Left cardiac atrium (tissue), 4 donors: ENCODE measurements at regions not wholly inside any gene's neighbourhood (a gene's known extent, or its start where the extent isn't known, plus 50 kb on each side); places are given as distances from the start of the nearest gene placed in this dataset.

Experiments used
- ATAC-seq, 2 donors: fragments of 200-7000 bp; cut with Tn5 transposase; one replicate each; pipeline ENCODE4 v1.9.1; 2020; ENCODE audit warnings: mild to moderate bottlenecking in 2 of 2, moderate library complexity in 2 of 2
- DNase-seq: peaks from one replicate; pipeline ENCODE4 v3.0.0-alpha.2; 2020
- intact Hi-C, 2 donors: fragments of 100-400 bp; cut with DNase I; formaldehyde crosslinking; loops; one replicate each; pipeline versions ENCODE4 v1.14.1 to v1.15.1; 2022 to 2023
- donor health status: DM: no; HTN: yes; CAD: no.
- donor health status: DM: no; HTN: yes; CAD: no; lungs with severe emphysema.
- donor health status: DM: yes; HTN: yes; CAD: no.
- donor health status: Dilated cardiomyopathy.

GRCh38 chr12:79534029-79534867 is 156.5 kb downstream of the PAWR start:
- no peak for ATAC-seq
- intact Hi-C loops: no loop called here
- DNase-seq: no peak

GRCh38 chr12:79532907-79533288 is 157.9 kb downstream of the PAWR start:
- DNase-seq (no peak), ATAC-seq (peak in 1 of 2 donors; percentile 84)
- intact Hi-C loops: no loop called here

GRCh38 chr12:79531518-79531917 is 159.2 kb downstream of the PAWR start:
- ATAC-seq: peak; percentile 44 to 96
- intact Hi-C loops: no loop called here

DNA sequence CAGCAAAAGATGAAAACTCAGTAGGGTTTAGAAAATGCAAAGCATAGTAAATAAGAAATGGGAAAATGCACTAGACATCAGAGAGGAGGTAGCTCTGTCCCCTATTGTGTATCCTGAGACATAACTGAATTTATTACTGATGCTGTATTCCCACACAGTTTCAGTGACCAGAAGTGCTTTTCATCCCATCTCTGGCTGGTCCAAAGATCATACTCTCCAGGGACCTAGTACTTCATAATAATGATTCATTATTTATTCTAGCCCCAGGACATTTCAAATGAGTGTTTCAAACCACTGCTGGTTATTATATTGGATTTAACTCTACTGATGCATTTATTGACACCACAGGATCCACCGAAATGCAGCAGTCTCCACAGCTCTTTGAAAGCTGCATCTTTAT is 163.3 kb downstream of the PAWR start:
- intact Hi-C loops: no loop called here
- DNase-seq: no peak
- ATAC-seq: no peak

More at GRCh38 chr12:79531518-79531917, 159.2 kb downstream of the PAWR start:
- DNase-seq: no peak

DNA sequence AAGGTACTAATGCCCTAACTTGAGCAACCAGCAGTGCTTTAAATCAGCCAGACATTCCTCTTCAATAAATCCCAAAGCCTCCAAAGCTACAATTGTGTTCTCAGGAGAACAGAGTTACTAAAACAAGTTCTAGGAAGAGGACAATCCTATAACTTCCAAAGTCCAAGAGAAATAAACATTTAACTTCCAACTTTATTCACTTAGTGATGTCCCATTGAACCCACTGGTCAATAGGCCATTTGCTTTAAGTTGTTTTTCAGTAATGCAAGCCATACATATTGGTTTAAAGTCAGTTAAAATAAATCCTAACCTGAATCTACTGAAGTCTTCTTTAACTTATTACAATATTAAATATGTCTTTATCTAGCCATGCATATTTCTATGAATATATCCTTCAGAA is 165.4 kb downstream of the PAWR start:
- intact Hi-C loops: no loop called here
- DNase-seq (no peak), ATAC-seq (no peak)

- intact Hi-C loops: no loop called here
- DNase-seq (no peak), ATAC-seq (peak in 1 of 2 donors; percentile 59)
These were observed 166.1 kb downstream of the PAWR start for GRCh38 chr12:79524507-79525148.

DNA sequence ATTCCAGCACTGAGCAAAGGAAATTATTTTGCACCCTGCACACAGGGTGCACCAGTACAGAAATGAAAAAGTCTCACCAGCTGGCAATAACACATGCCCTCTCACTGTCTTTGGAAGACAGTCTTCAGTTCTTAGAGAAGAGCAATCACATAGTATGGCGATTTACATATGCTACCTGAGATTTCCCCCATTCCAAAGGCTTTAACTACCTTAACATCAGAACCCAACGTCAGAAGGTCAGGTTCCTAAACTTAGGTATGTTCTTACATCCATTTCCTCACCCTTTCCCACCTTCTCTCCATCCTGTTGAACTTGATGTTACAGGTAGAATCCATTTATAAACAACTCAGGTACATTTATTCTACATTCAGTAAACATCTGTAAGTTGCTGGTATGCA is 167.8 kb downstream of the PAWR start:
- intact Hi-C loops: no loop called here
- ATAC-seq (no peak), DNase-seq (no peak)

- no peak for ATAC-seq
- DNase-seq: no peak
- intact Hi-C loops: no loop called here
These were observed 168.3 kb downstream of the PAWR start for GRCh38 chr12:79522257-79522988.

GRCh38 chr12:79521576-79521975 is 169.2 kb downstream of the PAWR start:
- DNase-seq (no peak), ATAC-seq (no peak)
- intact Hi-C loops: no loop called here

DNA sequence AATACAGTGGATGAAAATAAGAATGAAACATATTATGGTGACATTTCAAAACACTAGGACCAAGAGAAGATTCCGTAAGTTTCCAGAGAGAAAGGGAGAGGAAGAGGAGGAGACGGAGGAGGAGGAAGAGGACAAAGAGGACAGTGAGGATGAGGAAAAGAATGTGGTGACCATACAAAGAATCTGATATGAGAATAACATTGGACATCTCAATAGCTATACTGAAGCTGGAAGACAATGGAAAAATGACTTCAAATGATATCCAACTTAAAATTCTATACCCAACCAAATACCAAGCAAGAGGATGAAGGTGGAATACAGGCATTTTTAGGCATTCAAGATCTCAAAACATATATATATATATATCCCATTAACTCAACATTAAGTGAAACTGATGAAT is 173.4 kb downstream of the PAWR start:
- DNase-seq (no peak), ATAC-seq (no peak)
- intact Hi-C loops: no loop called here

GRCh38 chr12:79515530-79515935 is 175.2 kb downstream of the PAWR start:
- DNase-seq: no peak
- ATAC-seq: no peak
- intact Hi-C loops: no loop called here

GRCh38 chr12:79514730-79515529 is 175.8 kb downstream of the PAWR start:
- intact Hi-C loops: no loop called here
- DNase-seq: no peak
- ATAC-seq: no peak

GRCh38 chr12:79512068-79512467 is 178.7 kb downstream of the PAWR start:
- DNase-seq (no peak), ATAC-seq (no peak)
- intact Hi-C loops: no loop called here

GRCh38 chr12:79508622-79509021 is 182.1 kb downstream of the PAWR start:
- DNase-seq: no peak
- no peak for ATAC-seq
- intact Hi-C loops: no loop called here
